ENCODE measurements at regions not wholly inside any gene's neighbourhood (a gene's known extent, or its start where the extent isn't known, plus 50 kb on each side); places are given as distances from the start of the nearest gene placed in this dataset.

- no peak for TF ChIP-seq CTCF (IDR thresholded peaks at IDR 0.05)
- TF ChIP-seq POLR2A (IDR thresholded peaks at IDR 0.05), result no peak
These were observed 811.1 kb upstream of the RAG2 start for GRCh38 chr11:37409124-37409523.

All from uterus (tissue), 2 donors.